ENCODE measurements at regions not wholly inside any gene's neighbourhood (a gene's known extent, or its start where the extent isn't known, plus 50 kb on each side); places are given as distances from the start of the nearest gene placed in this dataset.

- Histone ChIP-seq H2AFZ (ENCODE audit: low read length) (no peak overlapping the region), H3K79me1 (ENCODE audit: insufficient read depth, low read depth, low read length, poor library complexity, severe bottlenecking) (no peaks in the 10 kb centered on the region), H3K4me1 (ENCODE audit: insufficient read depth, low read length) (peaks cover 3% of the 10 kb centered on the region; the same call in 1 of the 2 replicates), H4K5ac (ENCODE audit: insufficient read length, low read depth, low read length) (no peak overlapping the region), H3K4me2 (ENCODE audit: insufficient read depth, insufficient read length, low read length) (no peak overlapping the region), H3K27ac (ENCODE audit: insufficient read length, low read depth, low read length) (no peak overlapping the region), H4K20me1 (ENCODE audit: control insufficient read depth, insufficient read depth, insufficient read length) (no peaks in the 10 kb centered on the region), H3K23ac (ENCODE audit: insufficient read length, low read depth, low read length) (no peak overlapping the region), H2BK5ac (ENCODE audit: insufficient read length, low read length) (no peak overlapping the region), H3K9me3 (ENCODE audit: control insufficient read depth, low read depth, low read length) (no peaks in the 10 kb centered on the region), H4K91ac (ENCODE audit: insufficient read length, low read depth, low read length) (no peak overlapping the region), H3K18ac (ENCODE audit: insufficient read length, low read depth, low read length) (no peak overlapping the region), H2BK120ac (ENCODE audit: low read depth, low read length, poor library complexity, severe bottlenecking) (no peak overlapping the region), H2BK20ac (ENCODE audit: low read depth, low read length, poor library complexity, severe bottlenecking) (no peak overlapping the region), H3T11ph (ENCODE audit: low read length) (no peak overlapping the region), H3K23me2 (ENCODE audit: insufficient read length, low read depth, low read length, poor library complexity, severe bottlenecking) (no peaks in the 10 kb centered on the region), H2AK5ac (ENCODE audit: insufficient read length, low read length) (no peak overlapping the region), H2BK15ac (ENCODE audit: low read depth, low read length) (no peak overlapping the region), H3K56ac (ENCODE audit: insufficient read length, low read depth, low read length) (no peak overlapping the region), H3K9ac (ENCODE audit: extremely low read depth, insufficient read length, low read length) (no peak overlapping the region), H3K4ac (ENCODE audit: low read depth, low read length) (no peak overlapping the region), H3K27me3 (ENCODE audit: insufficient read depth, low read length) (no peaks in the 10 kb centered on the region), H4K8ac (replicated peaks; ENCODE audit: insufficient read length, low read depth, low read length) (no peak overlapping the region), H3K79me2 (ENCODE audit: insufficient read depth, low read length) (no peaks in the 10 kb centered on the region), H3K14ac (ENCODE audit: insufficient read depth, low read length) (no peak overlapping the region), H2BK12ac (ENCODE audit: insufficient read length, low read depth, low read length) (no peak overlapping the region)
- Mint-ChIP-seq H3K9me3 (peaks cover 0 to 3% of the 10 kb centered on the region in 2 experiments; a peak in 3 of 5 replicates), H3K27ac (no peak overlapping the region), H3K4me3 (no peak overlapping the region), H3K36me3 (ENCODE audit: insufficient read depth in 1 of 3, low read depth in 3 of 3) (peaks cover 0 to 4% (median 0%) of the 10 kb centered on the region in 3 experiments; a peak in 1 of 7 replicates), H3K27me3 (ENCODE audit: low read depth) (no peaks in the 10 kb centered on the region; the same call in none of the 2 replicates), H3K4me1 (peaks cover 17 to 22% of the 10 kb centered on the region in 2 experiments)
- no CpG with 5 or more reads among the region's 1 CpG for WGBS (ENCODE audit: extremely low coverage, insufficient read length, low lambda C conversion rate)
- DNase-seq, result no peak
- TF ChIP-seq CTCF (conservative IDR thresholded peaks at IDR 0.05), result no peak
Measured at GRCh38 chr5:66339896-66340295, 195.8 kb downstream of the SREK1 start.

Data from H9 (cell line).